SK-N-MC (cell line): ENCODE measurements at regions not wholly inside any gene's neighbourhood (a gene's known extent, or its start where the extent isn't known, plus 50 kb on each side); places are given as distances from the start of the nearest gene placed in this dataset.
A peak's percentile ranks its signal among the peaks of the same experiment; 100 is the strongest.
"Not testable (repeated sequence)": the region's sequence is repeated elsewhere in the genome, so short reads cannot be mapped to it uniquely, and the experiment has no call there.

Source experiments
- DNase-seq: peaks from one replicate; pipeline ENCODE4 v3.0.0-alpha.2; 2011; ENCODE audit warnings: low read depth, low spot score
- H3K27ac ChIP-seq: fragments of 200-600 bp; sonication (generic); 2 replicates; pipeline ENCODE4 v1.5.1; 2016; ENCODE audit warnings: mixed run types
- H3K36me3 ChIP-seq: fragments of 200-600 bp; sonication (generic); 2 replicates; pipeline ENCODE4 v1.6.1; 2017; ENCODE audit warnings: antibody characterized with exemption, low read length, mixed read lengths; ENCODE audit not compliant: insufficient read depth
- H3K4me3 ChIP-seq: fragments of 200-600 bp; sonication (generic); 2 replicates; pipeline ENCODE4 v1.5.1; 2016
- H3K9ac ChIP-seq: fragments of 200-600 bp; sonication (generic); 2 replicates; pipeline ENCODE4 v1.8.0; 2017; ENCODE audit warnings: mixed run types, mixed read lengths; ENCODE audit not compliant: insufficient read length
- H3K9me3 ChIP-seq: fragments of 200-600 bp; sonication (generic); 2 replicates; pipeline ENCODE4 v1.6.1; 2017; ENCODE audit warnings: low read depth, mild to moderate bottlenecking, antibody characterized with exemption, low read length, moderate library complexity, mixed read lengths
- EZH2 ChIP-seq: fragments of 200-600 bp; sonication (generic); IDR thresholded peaks from one replicate; pipeline ENCODE4 v1.6.1; 2017; ENCODE audit warnings: antibody characterized with exemption
- FOXP2 ChIP-seq: optimal IDR thresholded peaks from 2 replicates; pipeline ENCODE3; 2011; ENCODE audit warnings: mild to moderate bottlenecking, moderate library complexity; ENCODE audit not compliant: insufficient read depth; ENCODE audit errors: extremely low read length, control extremely low read depth
- POLR2AphosphoS5 ChIP-seq: IDR thresholded peaks from 2 replicates; pipeline ENCODE4 v1.6.1; 2012; ENCODE audit warnings: mild to moderate bottlenecking, low read depth, low read length, borderline replicate concordance

DNA sequence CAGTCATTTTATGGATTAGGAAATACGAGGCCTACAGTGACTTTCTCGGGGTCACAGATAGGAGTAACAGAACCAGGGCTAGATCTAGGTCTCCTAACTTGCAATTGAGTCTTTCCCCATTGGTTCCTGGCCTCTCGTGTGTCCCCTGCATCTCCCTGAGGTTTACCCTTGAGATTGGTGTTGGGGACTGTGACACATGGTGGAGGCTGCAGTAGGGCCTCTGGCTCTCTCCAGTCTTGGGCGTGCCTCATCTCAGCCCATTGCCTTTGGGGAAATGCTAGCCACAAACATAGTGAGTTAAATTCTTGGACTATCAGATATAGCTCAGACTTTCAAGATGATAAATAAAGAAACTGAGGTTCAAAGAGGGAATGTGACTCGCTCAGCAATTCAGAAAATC, 212.1 kb downstream of the KCNRG start:
- no peaks in the 10 kb centered on the region for H3K9me3 ChIP-seq
- no peaks in the 10 kb centered on the region for H3K36me3 ChIP-seq
- no peak overlapping the region for H3K9ac ChIP-seq
- H3K4me3 ChIP-seq = no peak overlapping the region
- no peak overlapping the region for H3K27ac ChIP-seq
- no peak for TF ChIP-seq POLR2AphosphoS5
- no peak for TF ChIP-seq EZH2
- no peak for TF ChIP-seq FOXP2
- no peak for DNase-seq

DNA sequence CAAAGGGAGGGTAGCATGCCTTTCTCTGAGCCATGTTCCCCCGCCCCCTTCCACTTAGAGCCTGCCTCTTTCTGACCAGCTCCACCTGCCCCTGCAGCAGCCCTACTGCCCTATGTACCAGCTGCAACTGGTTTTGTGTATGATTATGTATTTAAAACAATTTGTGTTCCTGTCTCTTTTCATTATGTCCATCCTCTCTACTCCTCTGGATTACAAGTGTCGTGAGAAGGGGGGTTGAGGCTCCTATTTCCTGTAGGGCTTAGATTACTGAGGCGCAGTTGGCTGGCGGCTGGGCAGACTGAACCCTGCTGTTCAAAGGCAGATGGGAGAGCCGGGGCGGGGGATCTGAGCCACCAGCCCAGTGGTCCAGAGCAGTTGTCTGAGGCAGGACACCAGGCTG, 213.3 kb downstream of the KCNRG start:
- Histone ChIP-seq H3K9me3 (no peaks in the 10 kb centered on the region), H3K27ac (no peak overlapping the region), H3K4me3 (no peak overlapping the region), H3K9ac (no peak overlapping the region), H3K36me3 (no peaks in the 10 kb centered on the region)
- no peak for DNase-seq
- no peak for TF ChIP-seq FOXP2
- no peak for TF ChIP-seq EZH2
- TF ChIP-seq POLR2AphosphoS5 = no peak

DNA sequence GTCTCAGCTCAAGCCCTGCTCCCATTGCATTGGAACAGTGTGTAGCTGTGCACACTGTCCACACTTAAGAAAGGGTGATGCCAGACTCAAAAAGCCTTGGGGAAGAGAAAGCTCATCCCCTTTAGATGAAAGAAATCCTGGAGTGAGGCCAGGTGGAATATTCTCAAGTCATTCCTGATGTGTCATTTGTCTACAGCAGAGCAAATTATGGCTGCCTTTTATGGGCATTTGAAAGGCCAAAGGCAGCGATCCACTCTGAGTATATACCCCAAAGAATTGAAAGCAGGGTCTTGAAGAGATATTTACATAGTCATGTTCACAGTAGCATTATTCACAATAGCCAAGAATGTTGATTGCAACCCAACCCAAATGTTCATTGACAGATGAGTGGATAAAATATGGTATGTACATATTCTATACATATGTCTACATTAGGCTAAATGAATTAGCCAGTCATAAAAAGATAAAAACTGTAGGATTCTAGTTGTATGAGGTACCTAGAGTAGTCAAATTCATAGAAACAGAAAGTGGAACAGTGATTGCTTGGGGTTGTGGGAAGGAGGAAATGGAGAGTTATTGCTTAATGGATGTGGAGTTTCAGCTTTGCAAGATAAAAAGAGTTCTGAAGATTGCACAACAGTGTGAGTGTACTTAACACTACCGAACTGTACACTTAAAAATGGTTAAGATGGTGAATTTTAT, 214.9 kb downstream of the KCNRG start:
- H3K27ac ChIP-seq = 0 out of 2 replicates have a peak overlapping the region, but pooled peaks have one; percentile 4

DNA sequence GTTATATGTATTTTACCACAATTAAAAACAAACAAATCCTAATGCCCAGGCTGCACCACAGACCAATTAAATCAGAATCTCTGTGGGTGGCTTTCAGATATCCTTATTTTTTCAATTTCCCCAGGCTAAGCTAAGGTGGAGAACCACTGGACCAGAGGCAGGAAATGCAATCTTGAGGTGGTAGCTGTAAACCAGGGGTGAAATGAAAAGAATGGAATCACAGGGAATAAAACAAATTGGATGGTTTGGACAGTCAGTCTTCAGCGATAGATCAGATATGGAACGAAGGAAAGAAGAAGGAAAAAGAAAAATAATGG, 215.4 kb downstream of the KCNRG start:
- TF ChIP-seq POLR2AphosphoS5 = no peak
- TF ChIP-seq EZH2 = no peak
- no peak for TF ChIP-seq FOXP2
- H3K9ac ChIP-seq = no peak overlapping the region
- no peak for DNase-seq
- H3K36me3 ChIP-seq = no peaks in the 10 kb centered on the region
- H3K27ac ChIP-seq = 0 out of 2 replicates have a peak overlapping the region, but pooled peaks have one; percentile 4
- H3K4me3 ChIP-seq = no peak overlapping the region
- no peaks in the 10 kb centered on the region for H3K9me3 ChIP-seq

More for the DNA sequence above, 214.9 kb downstream of the KCNRG start:
- Histone ChIP-seq H3K4me3 (no peak overlapping the region), H3K9me3 (no peaks in the 10 kb centered on the region), H3K36me3 (no peaks in the 10 kb centered on the region), H3K9ac (no peak overlapping the region)
- no peak for TF ChIP-seq FOXP2
- DNase-seq = peak; percentile 59

DNA sequence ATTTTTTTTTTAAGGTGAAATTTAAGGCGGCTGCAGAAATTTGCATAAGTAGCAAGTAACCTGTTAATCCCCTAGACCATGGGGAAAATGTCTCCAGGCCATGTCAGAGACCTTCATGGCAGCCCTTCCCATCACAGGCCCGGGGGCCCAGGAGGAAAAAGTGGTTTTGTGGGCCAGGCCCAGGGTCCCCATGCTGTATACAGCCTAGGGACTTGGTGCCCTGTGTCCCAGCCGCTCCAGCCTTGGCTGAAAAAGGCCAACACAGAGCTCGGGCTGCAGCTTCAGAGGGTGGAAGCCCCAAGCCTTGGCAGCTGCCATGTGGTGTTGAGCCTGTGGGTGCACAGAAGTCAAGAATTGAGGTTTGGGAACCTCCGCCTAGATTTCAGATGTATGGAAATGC, 218.3 kb downstream of the KCNRG start:
- not testable (repeated sequence) for DNase-seq, H3K9ac ChIP-seq, H3K36me3 ChIP-seq, H3K4me3 ChIP-seq, H3K9me3 ChIP-seq, H3K27ac ChIP-seq

DNA sequence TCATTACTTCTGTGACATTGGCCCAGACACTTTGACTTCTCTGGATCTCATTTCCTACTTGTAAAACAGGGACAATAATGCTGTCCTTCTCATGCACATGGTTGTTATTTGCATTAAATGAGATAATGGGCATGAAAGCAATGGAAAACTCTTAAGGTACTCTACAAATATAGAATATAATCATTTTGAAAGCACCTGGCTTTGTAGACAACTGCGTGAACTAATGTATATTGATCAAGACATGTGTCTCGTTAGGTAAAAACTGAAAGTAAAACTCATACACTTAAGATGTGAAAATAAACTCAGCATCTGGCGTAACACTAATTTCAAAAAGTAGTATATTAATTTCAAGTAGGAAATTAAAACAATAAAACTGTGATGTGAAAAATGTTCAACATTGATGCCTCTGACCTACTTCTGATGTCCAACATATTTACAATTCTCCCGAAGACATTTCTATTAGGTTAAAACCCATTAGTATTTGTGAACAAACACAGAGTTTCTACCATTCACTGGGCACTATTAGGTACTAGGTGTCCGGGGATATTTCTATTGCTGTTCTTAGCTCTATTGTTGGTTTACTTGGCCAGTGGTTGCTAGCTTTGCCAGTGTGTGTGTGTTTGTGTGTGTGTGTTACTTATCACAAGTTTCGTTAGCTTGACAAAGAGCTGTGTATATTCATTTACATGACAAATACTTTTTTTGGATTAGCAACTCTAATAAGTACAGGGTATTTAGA, 220.5 kb downstream of the KCNRG start:
- Histone ChIP-seq H3K9me3 (no peaks in the 10 kb centered on the region), H3K27ac (no peak overlapping the region), H3K4me3 (no peak overlapping the region), H3K9ac (no peak overlapping the region), H3K36me3 (no peaks in the 10 kb centered on the region)
- DNase-seq = no peak
- TF ChIP-seq FOXP2 (no peak), POLR2AphosphoS5 (no peak), EZH2 (no peak)

DNA sequence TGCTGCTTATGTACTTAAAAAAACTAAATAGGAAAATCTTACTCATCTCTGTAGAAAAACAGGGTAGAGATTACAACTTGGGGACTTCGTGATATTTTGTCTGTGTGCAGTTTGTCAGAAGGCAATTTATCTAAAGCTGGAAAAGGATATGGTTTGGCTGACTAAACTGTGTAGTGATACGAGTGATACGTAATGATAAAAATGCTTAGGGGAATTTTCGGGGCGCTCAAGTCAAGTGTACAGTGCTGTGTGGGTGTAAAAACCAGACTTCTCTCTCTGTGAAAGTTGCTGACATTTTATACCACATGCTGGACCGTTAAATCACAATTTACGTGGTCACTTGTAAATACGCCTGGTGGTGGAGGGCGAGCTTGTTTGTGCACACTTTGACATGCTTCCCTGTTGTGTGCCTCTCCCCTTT, 221.7 kb downstream of the KCNRG start:
- no peak overlapping the region for H3K9ac ChIP-seq
- H3K4me3 ChIP-seq = no peak overlapping the region
- H3K27ac ChIP-seq = no peak overlapping the region
- no peaks in the 10 kb centered on the region for H3K36me3 ChIP-seq
- H3K9me3 ChIP-seq = no peaks in the 10 kb centered on the region
- no peak for TF ChIP-seq POLR2AphosphoS5
- no peak for TF ChIP-seq FOXP2
- no peak for TF ChIP-seq EZH2
- DNase-seq = no peak

DNA sequence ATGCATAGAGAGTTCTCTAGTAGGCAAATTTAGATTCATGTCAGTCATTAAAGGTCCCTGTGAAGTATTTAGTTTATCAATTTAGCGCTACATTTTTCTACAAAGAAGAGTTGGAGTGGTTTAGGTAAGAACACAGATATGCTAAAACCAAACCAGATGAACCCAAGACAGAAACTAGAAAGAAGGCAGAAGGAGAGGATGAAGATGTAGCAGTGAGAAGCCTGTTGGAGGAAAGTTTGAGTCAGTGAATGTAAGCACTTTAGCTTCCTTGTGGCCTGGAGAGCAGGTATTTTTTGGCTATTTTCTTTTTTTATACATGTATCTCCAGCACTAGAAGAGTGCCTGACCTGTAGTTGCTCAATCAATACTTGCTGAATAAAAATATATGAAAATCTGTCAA, 223.7 kb downstream of the KCNRG start:
- Histone ChIP-seq H3K9ac (no peak overlapping the region), H3K36me3 (no peaks in the 10 kb centered on the region), H3K27ac (no peak overlapping the region), H3K4me3 (no peak overlapping the region), H3K9me3 (no peaks in the 10 kb centered on the region)
- TF ChIP-seq FOXP2 (no peak), EZH2 (no peak), POLR2AphosphoS5 (no peak)
- DNase-seq = no peak

DNA sequence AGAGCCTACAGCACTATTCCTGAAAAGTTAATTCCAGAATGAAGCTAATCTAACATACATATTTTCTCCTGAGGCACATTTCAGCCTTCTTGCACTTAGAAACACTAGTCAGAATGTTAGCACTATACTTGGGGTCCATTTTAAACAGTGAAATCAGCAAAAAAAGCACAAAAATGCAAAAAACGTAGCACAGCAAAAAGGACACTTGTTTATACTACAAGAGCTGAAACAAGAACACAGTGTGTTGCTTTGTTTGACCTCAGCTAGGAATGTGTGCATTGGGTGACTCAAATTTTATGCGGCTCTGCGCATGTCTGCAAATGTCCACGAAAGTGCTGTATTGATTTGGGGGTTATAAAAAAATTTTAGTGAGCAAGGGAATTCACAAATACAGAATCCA, 226.2 kb downstream of the KCNRG start:
- H3K27ac ChIP-seq = no peak overlapping the region
- no peak overlapping the region for H3K4me3 ChIP-seq
- DNase-seq = no peak
- H3K9ac ChIP-seq = no peak overlapping the region
- TF ChIP-seq EZH2 (no peak), FOXP2 (no peak), POLR2AphosphoS5 (no peak)
- no peaks in the 10 kb centered on the region for H3K9me3 ChIP-seq
- H3K36me3 ChIP-seq = no peaks in the 10 kb centered on the region
